DND-41 (cell line): ENCODE measurements at regions not wholly inside any gene's neighbourhood (a gene's known extent, or its start where the extent isn't known, plus 50 kb on each side); places are given as distances from the start of the nearest gene placed in this dataset.

Source experiments
- CTCF ChIP-seq: IDR thresholded peaks from 2 replicates; pipeline ENCODE4 v1.5.1; 2012; ENCODE audit warnings: borderline replicate concordance, low read length, moderate library complexity, mild to moderate bottlenecking; ENCODE audit not compliant: poor library complexity, severe bottlenecking; ENCODE audit errors: extremely low read depth
- EZH2 ChIP-seq: IDR thresholded peaks from 3 replicates; pipeline ENCODE4 v1.6.1; 2012; ENCODE audit warnings: borderline replicate concordance, low read depth, mild to moderate bottlenecking, moderate library complexity, low read length, inconsistent platforms; ENCODE audit not compliant: severe bottlenecking

- TF ChIP-seq CTCF (no peak), EZH2 (no peak)
Observed at GRCh38 chr2:150783896-150784295, 296.4 kb upstream of the RND3 start.
